ENCODE measurements at regions not wholly inside any gene's neighbourhood (a gene's known extent, or its start where the extent isn't known, plus 50 kb on each side); places are given as distances from the start of the nearest gene placed in this dataset.

DNA sequence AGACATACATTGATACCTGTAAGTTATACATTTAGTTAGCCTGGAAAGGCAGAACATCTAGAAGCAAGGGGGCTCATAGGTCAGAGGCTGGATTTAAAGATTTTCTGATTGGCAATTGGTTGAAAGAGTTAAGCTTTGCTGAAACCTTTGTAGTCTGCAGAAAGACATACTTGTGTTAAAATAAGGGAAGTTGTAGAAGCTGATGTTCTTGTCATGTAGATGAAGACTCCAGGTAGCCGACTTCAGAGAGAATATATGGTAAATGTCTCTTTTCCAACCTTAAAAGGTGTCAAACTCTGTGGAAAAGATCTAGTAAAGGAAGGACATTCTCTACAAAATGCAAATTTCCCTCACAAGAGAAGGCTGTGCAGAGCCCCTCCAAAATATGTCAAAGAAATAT, 62.9 kb upstream of the ADAMTS16 start:
- peaks cover 3% of the 10 kb centered on the region for H3K9me3 Mint-ChIP-seq (ENCODE audit: insufficient read depth)
- DNase-seq, result no peak
- WGBS (ENCODE audit: insufficient coverage), result no CpG with 5 or more reads among the region's 1 CpG
- H3K4me3 Mint-ChIP-seq, result no peak overlapping the region
- H3K4me1 ChIP-seq (ENCODE audit: control insufficient read depth in 2 of 2, insufficient read depth in 2 of 2, low read length in 2 of 2), result no peaks in the 10 kb centered on the region
- ATAC-seq (ENCODE audit: low read depth), result no peak
- no peak overlapping the region for H3K27ac Mint-ChIP-seq
- no peaks in the 10 kb centered on the region for H3K79me2 ChIP-seq (ENCODE audit: control insufficient read depth, insufficient read depth, low read length)
- no peak overlapping the region for H3K9ac ChIP-seq (ENCODE audit: low read length)
- ChIA-PET POLR2A (no interaction called here), CTCF (no interaction called here)
- H3K4me2 ChIP-seq (replicated peaks; ENCODE audit: low read depth, low read length, poor library complexity, severe bottlenecking), result no peak overlapping the region
- H4K20me1 ChIP-seq (ENCODE audit: control insufficient read depth, insufficient read depth, low read length, poor library complexity, severe bottlenecking), result no peaks in the 10 kb centered on the region
- H2AFZ ChIP-seq (ENCODE audit: insufficient read depth, low read depth, low read length, poor library complexity, severe bottlenecking), result no peak overlapping the region
- peaks cover 0 to 6% (median 0%) of the 10 kb centered on the region in 3 donors for H3K9me3 ChIP-seq (ENCODE audit: control extremely low read depth in 1 of 3, control insufficient read depth in 2 of 3, insufficient read depth in 1 of 3, low read length in 2 of 3)
- intact Hi-C loops (cut with micrococcal nuclease), result no loop called here
- no peak overlapping the region for H3K4me3 ChIP-seq (ENCODE audit: control extremely low read depth in 1 of 5, extremely low read depth in 1 of 5, insufficient read depth in 1 of 5, low read depth in 2 of 5, low read length in 4 of 5)
- no peaks in the 10 kb centered on the region for H3K27me3 ChIP-seq (replicated peaks in 1 of 4; ENCODE audit: control extremely low read depth in 1 of 4, control insufficient read depth in 3 of 4, insufficient read depth in 4 of 4, low read length in 3 of 4)
- H3K27ac ChIP-seq (ENCODE audit: low read length in 2 of 2), result no peak overlapping the region
- peaks cover 3% of the 10 kb centered on the region for H3K27me3 Mint-ChIP-seq
- no peaks in the 10 kb centered on the region for H3K4me1 Mint-ChIP-seq
- H3K36me3 ChIP-seq (replicated peaks in 1 of 2; ENCODE audit: control extremely low read depth in 1 of 2, control insufficient read depth in 1 of 2, extremely low read depth in 1 of 2, insufficient read depth in 2 of 2, low read length in 1 of 2), result no peaks in the 10 kb centered on the region
- TF ChIP-seq EZH2 (IDR thresholded peaks at IDR 0.05; ENCODE audit: borderline replicate concordance, insufficient read depth, low read depth, low read length, poor library complexity, severe bottlenecking), result no peak
- TF ChIP-seq, protein P1, sequence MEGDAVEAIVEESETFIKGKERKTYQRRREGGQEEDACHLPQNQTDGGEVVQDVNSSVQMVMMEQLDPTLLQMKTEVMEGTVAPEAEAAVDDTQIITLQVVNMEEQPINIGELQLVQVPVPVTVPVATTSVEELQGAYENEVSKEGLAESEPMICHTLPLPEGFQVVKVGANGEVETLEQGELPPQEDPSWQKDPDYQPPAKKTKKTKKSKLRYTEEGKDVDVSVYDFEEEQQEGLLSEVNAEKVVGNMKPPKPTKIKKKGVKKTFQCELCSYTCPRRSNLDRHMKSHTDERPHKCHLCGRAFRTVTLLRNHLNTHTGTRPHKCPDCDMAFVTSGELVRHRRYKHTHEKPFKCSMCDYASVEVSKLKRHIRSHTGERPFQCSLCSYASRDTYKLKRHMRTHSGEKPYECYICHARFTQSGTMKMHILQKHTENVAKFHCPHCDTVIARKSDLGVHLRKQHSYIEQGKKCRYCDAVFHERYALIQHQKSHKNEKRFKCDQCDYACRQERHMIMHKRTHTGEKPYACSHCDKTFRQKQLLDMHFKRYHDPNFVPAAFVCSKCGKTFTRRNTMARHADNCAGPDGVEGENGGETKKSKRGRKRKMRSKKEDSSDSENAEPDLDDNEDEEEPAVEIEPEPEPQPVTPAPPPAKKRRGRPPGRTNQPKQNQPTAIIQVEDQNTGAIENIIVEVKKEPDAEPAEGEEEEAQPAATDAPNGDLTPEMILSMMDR (IDR thresholded peaks at IDR 0.05), result no peak

DNA sequence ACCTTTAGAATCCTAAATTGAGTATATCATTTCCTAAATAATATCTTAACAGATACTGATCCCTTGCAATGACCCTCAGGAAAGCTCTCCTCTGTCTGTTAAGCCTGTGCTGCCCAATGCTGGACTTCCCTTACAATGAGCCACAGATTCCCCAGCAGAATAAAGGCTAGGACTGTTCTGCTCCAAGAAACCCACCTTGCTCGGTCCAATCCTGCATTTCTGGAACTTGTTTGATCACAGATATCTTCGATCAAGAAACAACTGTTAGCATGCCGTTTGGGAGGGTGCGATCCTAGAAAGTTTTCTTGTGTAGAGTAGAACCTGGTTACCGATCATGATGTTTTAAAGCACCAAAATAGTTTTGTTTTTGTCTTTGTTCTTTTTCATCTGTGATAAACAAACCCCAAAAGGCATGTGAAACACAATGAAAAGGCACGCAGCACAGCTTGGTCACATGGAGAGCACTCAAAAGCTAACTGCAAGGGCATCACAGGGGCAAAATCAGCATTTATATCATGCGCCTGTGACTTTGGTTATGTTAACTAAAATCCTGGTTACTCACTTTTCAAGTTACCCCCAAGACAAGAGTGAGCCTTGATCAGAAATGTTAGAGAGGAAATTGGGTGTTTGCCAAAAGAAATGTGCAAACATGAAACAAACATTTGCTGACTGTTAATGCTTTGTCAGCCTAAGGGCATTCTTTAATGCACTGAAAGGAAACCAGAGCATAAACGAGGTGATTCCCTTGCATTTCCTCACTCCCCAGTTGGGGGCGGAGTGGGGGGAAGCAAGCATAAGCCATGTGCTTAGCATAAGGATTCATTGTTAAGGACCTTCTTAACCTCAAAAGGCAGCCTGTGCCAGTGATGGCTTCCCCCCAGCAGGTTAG, 61.9 kb upstream of the ADAMTS16 start:
- H3K4me1 ChIP-seq (ENCODE audit: control insufficient read depth in 2 of 2, insufficient read depth in 2 of 2, low read length in 2 of 2), result no peaks in the 10 kb centered on the region
- no peaks in the 10 kb centered on the region for H4K20me1 ChIP-seq (ENCODE audit: control insufficient read depth, insufficient read depth, low read length, poor library complexity, severe bottlenecking)
- H3K27me3 ChIP-seq (replicated peaks in 1 of 4; ENCODE audit: control extremely low read depth in 1 of 4, control insufficient read depth in 3 of 4, insufficient read depth in 4 of 4, low read length in 3 of 4), result no peaks in the 10 kb centered on the region
- ATAC-seq (ENCODE audit: low read depth) (no peak), DNase-seq (no peak)
- H3K27me3 Mint-ChIP-seq, result peaks cover 3% of the 10 kb centered on the region
- H3K36me3 ChIP-seq (replicated peaks in 1 of 2; ENCODE audit: control extremely low read depth in 1 of 2, control insufficient read depth in 1 of 2, extremely low read depth in 1 of 2, insufficient read depth in 2 of 2, low read length in 1 of 2), result no peaks in the 10 kb centered on the region
- no peak overlapping the region for H3K9ac ChIP-seq (ENCODE audit: low read length)
- no peak overlapping the region for H3K4me3 ChIP-seq (ENCODE audit: control extremely low read depth in 1 of 5, extremely low read depth in 1 of 5, insufficient read depth in 1 of 5, low read depth in 2 of 5, low read length in 4 of 5)
- ChIA-PET CTCF (no interaction called here), POLR2A (no interaction called here)
- H3K4me3 Mint-ChIP-seq, result no peak overlapping the region
- no peak overlapping the region for H3K27ac Mint-ChIP-seq
- 61% methylated on average over 8 of the region's 9 CpGs for WGBS (ENCODE audit: insufficient coverage)
- H3K9me3 ChIP-seq (ENCODE audit: control extremely low read depth in 1 of 3, control insufficient read depth in 2 of 3, insufficient read depth in 1 of 3, low read length in 2 of 3), result peaks cover 0 to 6% (median 0%) of the 10 kb centered on the region in 3 donors
- H3K9me3 Mint-ChIP-seq (ENCODE audit: insufficient read depth), result peaks cover 3% of the 10 kb centered on the region
- intact Hi-C loops (cut with micrococcal nuclease), result no loop called here
- no peaks in the 10 kb centered on the region for H3K4me1 Mint-ChIP-seq
- H2AFZ ChIP-seq (ENCODE audit: insufficient read depth, low read depth, low read length, poor library complexity, severe bottlenecking), result no peak overlapping the region
- no peaks in the 10 kb centered on the region for H3K79me2 ChIP-seq (ENCODE audit: control insufficient read depth, insufficient read depth, low read length)
- no peak overlapping the region for H3K4me2 ChIP-seq (replicated peaks; ENCODE audit: low read depth, low read length, poor library complexity, severe bottlenecking)
- H3K27ac ChIP-seq (ENCODE audit: low read length in 2 of 2), result no peak overlapping the region
- no peak for TF ChIP-seq EZH2 (IDR thresholded peaks at IDR 0.05; ENCODE audit: borderline replicate concordance, insufficient read depth, low read depth, low read length, poor library complexity, severe bottlenecking)
- TF ChIP-seq, protein P1 (IDR thresholded peaks at IDR 0.05), result no peak
